KBM-7 (cell line): ENCODE measurements at regions not wholly inside any gene's neighbourhood (a gene's known extent, or its start where the extent isn't known, plus 50 kb on each side); places are given as distances from the start of the nearest gene placed in this dataset.

Experiments
- DNase-seq: peaks from one replicate; pipeline ENCODE4 v3.0.0-alpha.2; 2015
- in situ Hi-C: fragments of 300-500 bp; cut with MboI; formaldehyde crosslinking; loops from 2 replicates; pipeline ENCODE4 v1.14.3; 2020; ENCODE audit warnings: low sequenced_read_pairs, low pct_unique_long_range_greater_than_20kb, mixed read lengths

GRCh38 chr7:33700001-33700899 lies 205.1 kb upstream of the BMPER start:
- no peak for DNase-seq
- in situ Hi-C loops = no loop called here

GRCh38 chr7:33701189-33701740 lies 204.1 kb upstream of the BMPER start:
- in situ Hi-C loops = no loop called here
- no peak for DNase-seq

GRCh38 chr7:33701927-33702326 lies 203.4 kb upstream of the BMPER start:
- DNase-seq = no peak
- in situ Hi-C loops = no loop called here

GRCh38 chr7:33702514-33703054 lies 202.8 kb upstream of the BMPER start:
- in situ Hi-C loops = no loop called here
- no peak for DNase-seq

GRCh38 chr7:33705333-33705833 lies 200.0 kb upstream of the BMPER start:
- in situ Hi-C loops = no loop called here
- no peak for DNase-seq

- DNase-seq = no peak
Measured at GRCh38 chr7:33706186-33706585, 199.2 kb upstream of the BMPER start.

GRCh38 chr7:33706771-33707200 lies 198.6 kb upstream of the BMPER start:
- in situ Hi-C loops = no loop called here
- DNase-seq = no peak

More at GRCh38 chr7:33706186-33706585, 199.2 kb upstream of the BMPER start:
- in situ Hi-C loops = no loop called here

- in situ Hi-C loops = no loop called here
- DNase-seq = no peak
Measured at GRCh38 chr7:33707427-33707826, 197.9 kb upstream of the BMPER start.

- in situ Hi-C loops = no loop called here
- DNase-seq = no peak
Measured at GRCh38 chr7:33710608-33711007, 194.7 kb upstream of the BMPER start.

GRCh38 chr7:33711231-33712019 lies 193.9 kb upstream of the BMPER start:
- in situ Hi-C loops = no loop called here
- DNase-seq = no peak

- in situ Hi-C loops = no loop called here
- peak; percentile 0 for DNase-seq
Measured at GRCh38 chr7:33712020-33712414, 193.3 kb upstream of the BMPER start.

GRCh38 chr7:33714208-33714607 lies 191.1 kb upstream of the BMPER start:
- DNase-seq = no peak
- in situ Hi-C loops = no loop called here

- in situ Hi-C loops = no loop called here
- peak; percentile 18 for DNase-seq
Measured at GRCh38 chr7:33716581-33717477, 188.5 kb upstream of the BMPER start.

GRCh38 chr7:33719059-33719581 lies 186.2 kb upstream of the BMPER start:
- no peak for DNase-seq
- in situ Hi-C loops = no loop called here

- in situ Hi-C loops = no loop called here
- DNase-seq = no peak
Measured at GRCh38 chr7:33720139-33720538, 185.2 kb upstream of the BMPER start.

- no peak for DNase-seq
- in situ Hi-C loops = no loop called here
Measured at GRCh38 chr7:33720870-33721269, 184.5 kb upstream of the BMPER start.

- in situ Hi-C loops = no loop called here
Measured at GRCh38 chr7:33721895-33722294, 183.4 kb upstream of the BMPER start.

GRCh38 chr7:33722383-33723101 lies 182.8 kb upstream of the BMPER start:
- in situ Hi-C loops = no loop called here

More at GRCh38 chr7:33721895-33722294, 183.4 kb upstream of the BMPER start:
- DNase-seq = no peak

More at GRCh38 chr7:33722383-33723101, 182.8 kb upstream of the BMPER start:
- DNase-seq = no peak
